ENCODE measurements at regions not wholly inside any gene's neighbourhood (a gene's known extent, or its start where the extent isn't known, plus 50 kb on each side); places are given as distances from the start of the nearest gene placed in this dataset.
"Not testable (repeated sequence)": the region's sequence is repeated elsewhere in the genome, so short reads cannot be mapped to it uniquely, and the experiment has no call there.

- DNase-seq (ENCODE audit: low read depth), result no peak
These were observed 540.7 kb upstream of the CADM1 start for GRCh38 chr11:116044941-116045340.

- DNase-seq (ENCODE audit: low read depth), result no peak
These were observed 540.3 kb upstream of the CADM1 start for GRCh38 chr11:116044520-116044919.

GRCh38 chr11:116043857-116044256, 539.6 kb upstream of the CADM1 start:
- no peak for DNase-seq (ENCODE audit: low read depth)

GRCh38 chr11:116043059-116043458, 538.8 kb upstream of the CADM1 start:
- DNase-seq (ENCODE audit: low read depth), result not testable (repeated sequence)

GRCh38 chr11:116042146-116042545, 537.9 kb upstream of the CADM1 start:
- DNase-seq (ENCODE audit: low read depth), result no peak

- no peak for DNase-seq (ENCODE audit: low read depth)
These were observed 533.6 kb upstream of the CADM1 start for GRCh38 chr11:116037861-116038260.

DNA sequence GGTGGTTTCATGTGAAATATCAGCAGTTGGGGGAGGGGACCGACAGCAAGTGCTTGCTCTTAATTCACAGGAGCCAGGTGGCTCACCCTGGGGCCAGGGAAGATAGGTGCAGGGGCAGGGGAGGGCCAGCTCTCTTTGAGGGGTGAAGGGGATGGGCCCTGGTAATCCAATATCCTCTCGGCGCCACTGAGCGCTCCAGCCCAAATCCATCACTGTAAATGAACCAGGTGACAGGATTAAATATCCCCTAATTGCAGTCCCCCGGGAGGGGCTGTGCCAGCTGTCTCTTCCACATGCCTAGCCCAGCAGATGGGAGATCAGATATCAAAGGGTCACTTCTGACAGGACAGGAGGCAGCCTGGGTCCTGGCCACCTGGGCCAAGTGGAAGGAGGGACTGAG, 531.8 kb upstream of the CADM1 start:
- no peak for DNase-seq (ENCODE audit: low read depth)

- DNase-seq (ENCODE audit: low read depth), result no peak
These were observed 529.8 kb upstream of the CADM1 start for GRCh38 chr11:116033931-116034553.

DNA sequence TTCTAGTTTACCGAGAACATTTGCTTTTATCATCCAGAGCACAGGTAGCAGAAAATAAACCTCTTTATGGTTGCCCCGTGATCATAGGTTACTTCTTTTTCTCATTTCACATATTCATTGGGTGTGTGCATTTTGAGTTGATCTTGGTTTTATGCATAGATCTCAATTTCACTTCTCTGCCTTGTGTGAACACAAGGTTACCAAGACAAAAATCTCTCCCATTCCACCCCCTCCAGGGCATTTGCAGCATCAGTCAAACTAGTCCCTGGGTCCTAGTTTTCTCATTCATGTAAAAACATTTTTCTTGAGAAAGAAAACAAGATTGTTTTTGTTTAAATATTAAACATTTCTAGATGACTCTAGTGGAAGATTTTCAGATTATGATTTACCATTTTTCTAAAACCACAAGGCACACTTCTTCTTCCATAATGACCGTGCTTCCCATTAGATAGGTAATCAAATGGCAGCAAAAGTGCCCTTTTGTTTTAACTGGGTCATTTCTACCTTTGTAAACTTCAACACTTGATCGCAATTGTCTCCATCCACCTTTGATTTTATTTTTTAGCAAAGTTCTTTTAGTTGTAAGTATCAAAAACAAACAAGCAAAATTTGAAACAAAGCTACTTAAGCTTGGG, 526.6 kb upstream of the CADM1 start:
- DNase-seq (ENCODE audit: low read depth), result no peak

GRCh38 chr11:116028506-116028905, 524.3 kb upstream of the CADM1 start:
- DNase-seq (ENCODE audit: low read depth), result not testable (repeated sequence)

DNA sequence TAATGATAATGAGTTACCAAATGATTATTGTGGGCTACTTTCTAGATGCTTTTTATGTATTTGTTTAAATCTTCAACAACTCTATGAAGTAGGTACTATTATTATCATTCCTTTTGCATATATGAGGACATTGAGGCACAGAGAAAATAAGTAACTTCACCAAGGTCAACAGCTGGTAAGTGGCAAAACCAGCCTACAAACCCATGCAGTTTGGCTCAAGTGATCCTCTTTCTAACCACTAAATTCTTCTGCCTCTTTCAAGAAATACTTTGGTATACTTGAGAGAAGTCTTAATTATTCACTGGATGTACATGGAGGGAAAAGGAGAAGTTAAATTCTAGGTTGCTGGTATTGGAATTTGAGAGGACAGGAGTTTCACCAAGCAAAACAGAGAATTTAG, 495.2 kb upstream of the CADM1 start:
- DNase-seq (ENCODE audit: low read depth), result no peak

DNA sequence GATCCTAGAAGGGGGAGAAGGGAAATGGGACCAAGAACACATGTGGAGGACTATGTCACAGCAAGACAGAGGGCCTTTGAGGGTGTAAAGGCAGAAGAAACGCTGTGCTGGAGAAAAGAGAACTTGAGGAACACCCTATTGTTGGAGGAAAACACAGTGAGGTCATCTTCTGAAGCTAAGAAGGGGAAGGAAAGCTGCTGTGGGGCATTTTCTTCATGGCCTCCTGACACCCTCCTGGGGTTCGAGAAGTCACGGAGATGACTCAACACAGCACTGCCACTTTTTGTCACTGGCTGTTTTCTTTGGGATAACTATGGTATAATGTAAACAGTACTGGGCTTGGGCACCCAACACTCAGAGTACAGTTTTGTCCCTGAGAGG, 492.6 kb upstream of the CADM1 start:
- DNase-seq (ENCODE audit: low read depth), result no peak

DNA sequence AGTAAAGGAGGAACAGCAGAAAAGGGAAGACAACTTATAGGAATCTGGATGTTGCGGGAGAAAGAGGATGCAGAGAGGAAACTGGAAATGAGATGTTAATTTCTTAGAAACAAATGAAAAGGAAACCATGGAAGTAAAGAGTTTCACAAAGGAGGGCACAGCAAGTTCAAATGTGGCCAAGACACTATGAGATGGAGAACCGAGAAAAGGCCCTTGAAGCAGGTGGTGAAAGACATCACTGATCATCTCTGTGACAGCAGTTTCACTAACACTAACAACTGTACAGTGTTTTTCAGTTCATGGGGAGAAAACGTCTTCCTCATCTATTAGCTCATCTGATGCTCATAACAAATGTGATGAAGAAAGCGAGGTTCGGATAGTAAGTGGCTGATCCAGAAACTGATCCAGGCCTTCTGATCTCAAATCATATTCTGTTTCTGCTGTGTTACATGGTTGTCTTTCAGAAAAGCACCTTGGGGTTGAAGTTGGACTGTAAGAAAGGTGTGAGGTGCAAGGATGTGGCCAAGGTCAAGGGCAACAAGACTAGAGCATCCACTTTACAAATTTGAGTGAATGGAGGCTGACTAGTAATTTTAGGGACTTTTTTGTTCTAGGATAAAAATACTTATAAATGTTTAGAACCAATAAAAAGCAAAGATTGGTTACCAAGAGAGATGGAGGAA, 492.1 kb upstream of the CADM1 start:
- DNase-seq (ENCODE audit: low read depth), result no peak

GRCh38 chr11:115993590-115993989, 489.4 kb upstream of the CADM1 start:
- no peak for DNase-seq (ENCODE audit: low read depth)

DNA sequence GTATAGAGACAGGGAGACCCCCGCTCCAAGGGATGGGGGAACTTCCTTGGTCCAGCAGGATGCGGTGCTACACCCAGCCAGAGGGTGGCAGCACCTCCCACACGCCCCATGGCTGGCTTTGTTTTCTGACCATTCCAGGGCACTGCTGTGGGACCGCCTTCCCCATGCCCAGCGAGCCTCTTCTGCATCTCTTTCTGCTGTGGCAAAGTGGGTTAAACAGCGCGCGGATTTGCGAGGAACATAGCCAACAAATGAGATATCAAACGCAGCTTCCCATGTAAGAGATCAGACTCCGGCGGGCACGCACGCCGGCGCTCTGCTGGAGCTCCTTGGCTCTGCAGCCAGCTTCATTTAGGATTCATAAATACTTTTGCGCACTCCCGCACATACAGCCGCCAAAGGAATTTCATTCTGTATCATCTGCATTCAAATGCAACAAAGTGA, 485.8 kb upstream of the CADM1 start:
- DNase-seq (ENCODE audit: low read depth), result no peak

DNA sequence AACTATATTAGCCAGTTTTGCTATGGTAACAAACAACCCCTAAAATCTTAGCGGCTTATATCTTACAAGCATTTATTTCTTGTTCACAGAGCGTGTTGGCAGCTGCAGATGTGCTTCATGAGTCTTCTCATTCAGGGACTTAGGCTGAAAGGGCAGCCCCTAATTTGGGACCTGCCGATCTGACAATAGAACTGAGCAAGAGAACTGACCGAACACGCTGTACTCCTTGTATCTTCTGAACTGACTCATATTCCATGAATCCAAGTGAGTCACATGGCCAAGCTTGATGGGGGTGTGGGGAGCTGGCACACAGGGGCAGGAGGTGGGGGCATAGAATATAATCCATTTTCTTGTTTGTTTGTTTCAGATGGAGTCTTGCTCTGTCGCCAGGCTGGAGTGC, 481.7 kb upstream of the CADM1 start:
- no peak for DNase-seq (ENCODE audit: low read depth)

GRCh38 chr11:115984228-115984627, 480.0 kb upstream of the CADM1 start:
- DNase-seq (ENCODE audit: low read depth), result no peak

GRCh38 chr11:115982666-115983065, 478.5 kb upstream of the CADM1 start:
- DNase-seq (ENCODE audit: low read depth), result no peak

DNA sequence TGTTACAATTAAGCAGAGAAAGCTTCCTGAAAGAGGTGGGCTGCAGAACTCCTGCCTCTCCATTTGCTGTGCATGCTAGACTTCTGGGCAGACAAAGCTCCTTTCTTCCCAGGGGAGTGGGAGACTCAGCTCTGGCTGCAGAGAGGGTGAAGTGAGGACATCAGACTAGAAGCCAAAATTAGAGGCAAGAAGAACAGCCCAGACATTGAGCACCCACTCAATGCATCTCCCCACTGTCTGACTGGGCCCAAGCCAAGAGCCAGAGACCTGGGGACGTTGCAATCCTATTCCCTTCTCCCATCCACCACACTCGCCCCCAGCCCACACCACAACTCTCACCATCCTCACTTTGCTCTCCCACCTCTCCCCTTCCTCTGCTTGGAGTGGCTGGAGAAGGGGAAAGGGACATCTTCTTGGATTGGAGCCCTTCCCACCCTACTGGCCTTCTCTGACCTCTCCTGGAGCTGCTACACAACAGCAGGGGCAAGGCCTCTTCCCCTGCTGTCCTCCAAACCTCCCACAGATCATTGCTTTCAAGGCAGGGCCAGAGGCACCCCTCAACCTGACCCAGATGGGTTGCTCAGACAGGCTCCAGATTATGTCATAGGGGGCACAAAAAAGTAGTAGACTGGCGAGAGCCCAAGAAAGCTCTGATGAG, 477.7 kb upstream of the CADM1 start:
- no peak for DNase-seq (ENCODE audit: low read depth)

GRCh38 chr11:115981104-115981481, 476.9 kb upstream of the CADM1 start:
- DNase-seq (ENCODE audit: low read depth), result no peak

- DNase-seq (ENCODE audit: low read depth), result no peak
These were observed 476.3 kb upstream of the CADM1 start for GRCh38 chr11:115980337-115981103.

DNA sequence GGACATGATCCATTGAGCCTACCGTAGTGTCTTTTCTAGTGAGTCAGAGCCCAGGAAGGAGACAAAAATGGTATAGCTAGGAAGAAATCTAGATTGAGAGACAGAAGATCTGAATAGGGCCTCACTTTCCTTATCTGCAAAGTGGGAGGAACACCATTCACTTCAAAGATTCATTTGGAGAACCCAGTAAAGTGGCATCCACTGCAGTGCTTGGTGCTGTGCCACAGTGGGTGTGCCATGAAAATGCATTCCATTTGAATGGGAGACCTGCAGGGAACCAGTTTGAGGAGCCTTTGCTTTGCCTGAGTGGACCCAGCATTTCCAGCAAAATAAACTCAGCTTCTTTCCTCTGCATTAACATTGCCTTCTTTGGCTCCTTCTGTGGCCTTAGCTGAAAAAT, 470.5 kb upstream of the CADM1 start:
- DNase-seq (ENCODE audit: low read depth), result no peak
